CD14-positive monocyte (primary cell): ENCODE measurements at regions not wholly inside any gene's neighbourhood (a gene's known extent, or its start where the extent isn't known, plus 50 kb on each side); places are given as distances from the start of the nearest gene placed in this dataset.

Experiments used
- DNase-seq, 3 donors: peaks; one replicate each; pipeline ENCODE4 v3.0.0-alpha.2; 2011 to 2022
- H2AFZ ChIP-seq: 2 replicates; pipeline ENCODE4 v1.6.0; 2012; ENCODE audit warnings: mild to moderate bottlenecking, low read depth, low read length, inconsistent platforms; ENCODE audit not compliant: insufficient read depth, poor library complexity, severe bottlenecking
- H3K27ac ChIP-seq, 2 donors: 1 replicate in 1 of 2; 2 replicates in 1 of 2; pipeline ENCODE4 v1.5.1; 2012 to 2013; ENCODE audit warnings: low read length in 2 of 2, control low read depth in 1 of 2, inconsistent platforms in 1 of 2, low read depth in 1 of 2, mild to moderate bottlenecking in 1 of 2
- H3K27me3 ChIP-seq, 2 donors: one replicate each; pipeline versions ENCODE4 v1.6.0 to v1.6.1; 2011 to 2013; ENCODE audit warnings: low read length in 2 of 2; ENCODE audit not compliant: control insufficient read depth in 2 of 2, insufficient read depth in 2 of 2
- H3K36me3 ChIP-seq, 2 donors: replicated peaks in 1 of 2; 1 replicate in 1 of 2; 2 replicates in 1 of 2; pipeline versions ENCODE4 v1.5.1 to v1.6.1; 2012 to 2013; ENCODE audit warnings: low read length in 2 of 2, control low read depth in 1 of 2, inconsistent platforms in 1 of 2, mild to moderate bottlenecking in 1 of 2; ENCODE audit not compliant: insufficient read depth in 2 of 2, control insufficient read depth in 1 of 2
- H3K4me1 ChIP-seq, 2 donors: 1 replicate in 1 of 2; 2 replicates in 1 of 2; pipeline versions ENCODE4 v1.5.1 to v1.6.1; 2012 to 2013; ENCODE audit warnings: low read length in 2 of 2, control low read depth in 1 of 2, inconsistent platforms in 1 of 2, mild to moderate bottlenecking in 1 of 2, moderate library complexity in 1 of 2; ENCODE audit not compliant: insufficient read depth in 2 of 2, control insufficient read depth in 1 of 2
- H3K4me2 ChIP-seq: replicated peaks from 2 replicates; pipeline ENCODE3; 2012; ENCODE audit warnings: low read length, moderate library complexity, mild to moderate bottlenecking; ENCODE audit not compliant: poor library complexity, severe bottlenecking; ENCODE audit errors: extremely low read depth
- H3K4me3 ChIP-seq, 3 experiments: fragments of 200-600 bp in 1 of 3; sonication (generic) in 1 of 3; replicated peaks in 1 of 3; 1 replicate in 2 of 3; 2 replicates in 1 of 3; pipeline ENCODE4 v1.5.1; 2011 to 2013; ENCODE audit warnings: low read length in 3 of 3, mild to moderate bottlenecking in 3 of 3, control low read depth in 2 of 3, low read depth in 2 of 3, inconsistent platforms in 1 of 3, moderate library complexity in 1 of 3
- H3K79me2 ChIP-seq: 2 replicates; pipeline ENCODE4 v1.6.0; 2012; ENCODE audit warnings: mild to moderate bottlenecking, control low read depth, inconsistent platforms, low read length, moderate library complexity; ENCODE audit not compliant: insufficient read depth
- H3K9ac ChIP-seq: 2 replicates; pipeline ENCODE4 v1.6.0; 2017; ENCODE audit warnings: low read length, mild to moderate bottlenecking; ENCODE audit not compliant: insufficient read depth, poor library complexity, severe bottlenecking
- H3K9me3 ChIP-seq, 2 donors: replicated peaks in 1 of 2; 1 replicate in 1 of 2; 2 replicates in 1 of 2; pipeline versions ENCODE4 v1.5.1 to v1.6.1; 2012 to 2013; ENCODE audit warnings: low read length in 2 of 2, control low read depth in 1 of 2; ENCODE audit not compliant: control insufficient read depth in 1 of 2, insufficient read depth in 1 of 2
- H4K20me1 ChIP-seq: 2 replicates; pipeline ENCODE4 v1.6.0; 2012; ENCODE audit warnings: mild to moderate bottlenecking, low read length, control low read depth, moderate library complexity; ENCODE audit not compliant: insufficient read depth
- H3K27ac Mint-ChIP-seq, 7 donors: one replicate each; pipeline ENCODE4 v1.8.0; 2020; ENCODE audit warnings: mild to moderate bottlenecking in 7 of 7, mixed read lengths in 7 of 7, moderate library complexity in 6 of 7, inconsistent platforms in 2 of 7
- H3K27me3 Mint-ChIP-seq, 3 donors: one replicate each; pipeline ENCODE4 v1.8.0; 2021 to 2022; ENCODE audit warnings: low read depth in 3 of 3, mild to moderate bottlenecking in 3 of 3, mixed read lengths in 3 of 3, moderate library complexity in 3 of 3, inconsistent platforms in 1 of 3
- H3K36me3 Mint-ChIP-seq, 2 donors: one replicate each; pipeline ENCODE4 v1.8.0; 2020; ENCODE audit warnings: mixed read lengths in 2 of 2, inconsistent platforms in 1 of 2, mild to moderate bottlenecking in 1 of 2
- H3K4me1 Mint-ChIP-seq: one replicate; pipeline ENCODE4 v1.8.0; 2020; ENCODE audit warnings: mild to moderate bottlenecking, mixed read lengths
- H3K4me3 Mint-ChIP-seq, 2 donors: one replicate each; pipeline ENCODE4 v1.8.0; 2020; ENCODE audit warnings: mild to moderate bottlenecking in 2 of 2, mixed read lengths in 2 of 2, moderate library complexity in 1 of 2
- H3K9me3 Mint-ChIP-seq, 7 donors: one replicate each; pipeline ENCODE4 v1.8.0; 2020 to 2022; ENCODE audit warnings: mixed read lengths in 7 of 7, mild to moderate bottlenecking in 6 of 7, moderate library complexity in 6 of 7, inconsistent platforms in 2 of 7
- WGBS: methylation state at CpG from one replicate; pipeline ENCODE4 v1.1.5; 2013; ENCODE audit warnings: missing lambda C conversion rate; ENCODE audit not compliant: insufficient coverage; 5-methylcytosine and 5-hydroxymethylcytosine counted together
- intact Hi-C, 2 donors: fragments of 100-400 bp; cut with micrococcal nuclease; formaldehyde crosslinking; loops; one replicate each; pipeline versions ENCODE4 v1.15.0 to v1.15.1; 2023
- TF ChIP-seq, protein P1 (sequence below): fragments of 200-600 bp; IDR thresholded peaks from one replicate; pipeline ENCODE4 v1.8.0; 2022; ENCODE audit warnings: antibody characterized with exemption, mild to moderate bottlenecking

DNA sequence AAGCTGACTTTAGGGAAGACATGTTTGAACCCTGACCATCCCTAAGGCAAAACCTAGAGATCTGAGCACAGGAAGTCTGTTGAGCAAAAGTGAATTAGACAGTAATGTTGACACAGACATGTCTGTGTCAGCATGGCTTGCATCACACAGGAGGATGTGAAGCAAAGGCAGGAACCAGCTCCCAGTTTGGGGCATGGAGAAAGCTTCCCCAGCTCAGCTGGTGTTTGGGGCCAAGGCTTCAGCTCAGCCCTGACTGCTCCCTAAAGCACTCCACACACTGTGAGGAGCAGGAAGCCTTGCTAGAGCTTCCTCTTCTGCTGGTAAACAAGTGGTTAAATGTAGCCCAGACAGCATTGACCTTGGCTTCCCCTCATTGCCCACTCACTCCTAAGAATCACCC is 153.8 kb upstream of the UBL3 start:
- Mint-ChIP-seq H3K9me3 (peaks cover 0 to 2% (median 0%) of the 10 kb centered on the region in 7 donors), H3K36me3 (no peaks in the 10 kb centered on the region), H3K4me1 (peaks cover 12% of the 10 kb centered on the region), H3K27ac (no peak overlapping the region), H3K27me3 (peaks cover 0 to 4% (median 2%) of the 10 kb centered on the region in 3 donors), H3K4me3 (no peak overlapping the region)
- Histone ChIP-seq H3K27me3 (no peaks in the 10 kb centered on the region), H3K27ac (no peak overlapping the region), H3K9me3 (no peaks in the 10 kb centered on the region), H2AFZ (no peak overlapping the region), H3K9ac (no peak overlapping the region), H3K36me3 (no peaks in the 10 kb centered on the region), H4K20me1 (no peaks in the 10 kb centered on the region), H3K79me2 (no peaks in the 10 kb centered on the region), H3K4me3 (no peak overlapping the region), H3K4me1 (peaks cover 0 to 8% of the 10 kb centered on the region in 2 donors), H3K4me2 (no peak overlapping the region)
- intact Hi-C loops = no loop called here
- TF ChIP-seq, protein P1, sequence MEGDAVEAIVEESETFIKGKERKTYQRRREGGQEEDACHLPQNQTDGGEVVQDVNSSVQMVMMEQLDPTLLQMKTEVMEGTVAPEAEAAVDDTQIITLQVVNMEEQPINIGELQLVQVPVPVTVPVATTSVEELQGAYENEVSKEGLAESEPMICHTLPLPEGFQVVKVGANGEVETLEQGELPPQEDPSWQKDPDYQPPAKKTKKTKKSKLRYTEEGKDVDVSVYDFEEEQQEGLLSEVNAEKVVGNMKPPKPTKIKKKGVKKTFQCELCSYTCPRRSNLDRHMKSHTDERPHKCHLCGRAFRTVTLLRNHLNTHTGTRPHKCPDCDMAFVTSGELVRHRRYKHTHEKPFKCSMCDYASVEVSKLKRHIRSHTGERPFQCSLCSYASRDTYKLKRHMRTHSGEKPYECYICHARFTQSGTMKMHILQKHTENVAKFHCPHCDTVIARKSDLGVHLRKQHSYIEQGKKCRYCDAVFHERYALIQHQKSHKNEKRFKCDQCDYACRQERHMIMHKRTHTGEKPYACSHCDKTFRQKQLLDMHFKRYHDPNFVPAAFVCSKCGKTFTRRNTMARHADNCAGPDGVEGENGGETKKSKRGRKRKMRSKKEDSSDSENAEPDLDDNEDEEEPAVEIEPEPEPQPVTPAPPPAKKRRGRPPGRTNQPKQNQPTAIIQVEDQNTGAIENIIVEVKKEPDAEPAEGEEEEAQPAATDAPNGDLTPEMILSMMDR = no peak
- peak in 1 of 3 donors; percentile 20 for DNase-seq

DNA sequence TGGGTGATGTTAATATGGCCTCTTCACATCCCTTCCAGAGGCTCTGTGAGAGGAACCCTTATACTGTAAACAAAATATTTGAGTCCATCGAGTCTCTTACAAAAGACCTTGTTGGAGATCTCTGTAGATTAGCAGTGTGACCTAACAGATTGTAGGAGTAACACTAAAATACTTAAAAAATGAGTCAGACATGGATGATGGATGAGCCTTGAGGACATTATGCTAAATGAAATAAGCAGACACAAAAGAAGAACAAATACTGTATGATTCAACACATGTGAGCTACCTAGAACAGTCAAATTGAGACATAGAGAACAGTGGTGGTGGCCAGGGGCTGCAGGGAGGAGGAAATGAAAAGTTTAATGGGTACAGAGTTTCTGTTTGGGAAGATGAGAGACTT is 152.2 kb upstream of the UBL3 start:
- Histone ChIP-seq H4K20me1 (no peaks in the 10 kb centered on the region), H3K9ac (no peak overlapping the region), H3K4me3 (no peak overlapping the region), H3K4me1 (peaks cover 0 to 8% of the 10 kb centered on the region in 2 donors), H3K27ac (no peak overlapping the region), H3K27me3 (no peaks in the 10 kb centered on the region), H3K79me2 (no peaks in the 10 kb centered on the region), H3K9me3 (no peaks in the 10 kb centered on the region), H3K4me2 (no peak overlapping the region), H2AFZ (no peak overlapping the region), H3K36me3 (no peaks in the 10 kb centered on the region)
- H3K27me3 Mint-ChIP-seq = peaks cover 0 to 4% (median 2%) of the 10 kb centered on the region in 3 donors
- DNase-seq = no peak
- H3K27ac Mint-ChIP-seq = peak overlapping the region in 1 of 7 donors; percentile 9
- TF ChIP-seq, protein P1 = no peak
- H3K9me3 Mint-ChIP-seq = peaks cover 0 to 3% (median 0%) of the 10 kb centered on the region in 7 donors
- intact Hi-C loops = no loop called here
- no peak overlapping the region for H3K4me3 Mint-ChIP-seq
- peaks cover 12% of the 10 kb centered on the region for H3K4me1 Mint-ChIP-seq
- H3K36me3 Mint-ChIP-seq = no peaks in the 10 kb centered on the region
- WGBS = no CpG with 5 or more reads among the region's 1 CpG
